ENCODE measurements at regions not wholly inside any gene's neighbourhood (a gene's known extent, or its start where the extent isn't known, plus 50 kb on each side); places are given as distances from the start of the nearest gene placed in this dataset.
"Not testable (repeated sequence)": the region's sequence is repeated elsewhere in the genome, so short reads cannot be mapped to it uniquely, and the experiment has no call there.

- not testable (repeated sequence) for H2AK5ac ChIP-seq (ENCODE audit: insufficient read length, low read length); H4K91ac ChIP-seq (ENCODE audit: insufficient read length, low read depth, low read length); H3T11ph ChIP-seq (ENCODE audit: low read length); H3K18ac ChIP-seq (ENCODE audit: insufficient read length, low read depth, low read length); H4K20me1 ChIP-seq (ENCODE audit: control insufficient read depth, insufficient read depth, insufficient read length); H3K4me2 ChIP-seq (ENCODE audit: insufficient read depth, insufficient read length, low read length); H3K27ac Mint-ChIP-seq; H2BK20ac ChIP-seq (ENCODE audit: low read depth, low read length, poor library complexity, severe bottlenecking); H2BK5ac ChIP-seq (ENCODE audit: insufficient read length, low read length); H3K9me3 Mint-ChIP-seq; H3K4me1 ChIP-seq (ENCODE audit: insufficient read depth, low read length); H3K9ac ChIP-seq (ENCODE audit: extremely low read depth, insufficient read length, low read length); H3K4ac ChIP-seq (ENCODE audit: low read depth, low read length); H3K56ac ChIP-seq (ENCODE audit: insufficient read length, low read depth, low read length); H3K36me3 Mint-ChIP-seq (ENCODE audit: insufficient read depth in 1 of 3, low read depth in 3 of 3); H2BK120ac ChIP-seq (ENCODE audit: low read depth, low read length, poor library complexity, severe bottlenecking); H3K79me2 ChIP-seq (ENCODE audit: insufficient read depth, low read length); H3K27me3 ChIP-seq (ENCODE audit: insufficient read depth, low read length); H3K27me3 Mint-ChIP-seq (ENCODE audit: low read depth); H3K23ac ChIP-seq (ENCODE audit: insufficient read length, low read depth, low read length); H3K79me1 ChIP-seq (ENCODE audit: insufficient read depth, low read depth, low read length, poor library complexity, severe bottlenecking); H4K5ac ChIP-seq (ENCODE audit: insufficient read length, low read depth, low read length); DNase-seq; H3K14ac ChIP-seq (ENCODE audit: insufficient read depth, low read length); H3K4me3 Mint-ChIP-seq; H4K8ac ChIP-seq (replicated peaks; ENCODE audit: insufficient read length, low read depth, low read length); H2AFZ ChIP-seq (ENCODE audit: low read length); H2BK12ac ChIP-seq (ENCODE audit: insufficient read length, low read depth, low read length); H3K23me2 ChIP-seq (ENCODE audit: insufficient read length, low read depth, low read length, poor library complexity, severe bottlenecking); H2BK15ac ChIP-seq (ENCODE audit: low read depth, low read length); H3K27ac ChIP-seq (ENCODE audit: insufficient read length, low read depth, low read length); H3K9me3 ChIP-seq (ENCODE audit: control insufficient read depth, low read depth, low read length)
- no CpG with 5 or more reads among the region's 5 CpGs for whole genome bisulfite sequencing (ENCODE audit: extremely low coverage, insufficient read length, low lambda C conversion rate)
- peaks cover 20 to 27% of the 10 kb centered on the region in 2 experiments for H3K4me1 Mint-ChIP-seq
Observed at GRCh38 chr3:152153115-152153514, 115.6 kb upstream of the MBNL1 start.

Data from H9 (cell line).